ENCODE measurements at regions not wholly inside any gene's neighbourhood (a gene's known extent, or its start where the extent isn't known, plus 50 kb on each side); places are given as distances from the start of the nearest gene placed in this dataset.

- 65 to 70% methylated on average over 4 of the region's 4 CpGs for WGBS, 2 donors
- H3K36me3 ChIP-seq: no peaks in the 10 kb centered on the region
- H3K27me3 ChIP-seq: no peaks in the 10 kb centered on the region
- no peak overlapping the region for H3K27ac ChIP-seq
- ATAC-seq: peak in 1 of 8 donors; percentile 47
- H3K9me3 ChIP-seq: peaks cover 0 to 7% (median 0%) of the 10 kb centered on the region in 11 donors
- DNase-seq: no peak
- H3K4me3 ChIP-seq: no peak overlapping the region
- H3K4me1 ChIP-seq: peaks cover 0 to 14% (median 0%) of the 10 kb centered on the region in 9 donors
- intact Hi-C loops (cut with DNase I): no loop called here
- no peak for TF ChIP-seq CTCF (IDR thresholded peaks at IDR 0.05)
Observed at GRCh38 chr10:78560341-78560688, 508.5 kb upstream of the ZMIZ1 start.

- H3K27me3 ChIP-seq: no peaks in the 10 kb centered on the region
- H3K4me1 ChIP-seq: peaks cover 0 to 23% (median 0%) of the 10 kb centered on the region in 9 donors
- H3K9me3 ChIP-seq: no peaks in the 10 kb centered on the region
- H3K36me3 ChIP-seq: no peaks in the 10 kb centered on the region
- intact Hi-C loops (cut with DNase I): no loop called here
- 59 to 62% methylated on average over 2 of the region's 2 CpGs for WGBS, 2 donors
- peak overlapping the region in 5 of 10 donors; percentile 5 to 58 (median 22) for H3K27ac ChIP-seq
- TF ChIP-seq CTCF (IDR thresholded peaks at IDR 0.05): no peak
- no peak overlapping the region for H3K4me3 ChIP-seq
- ATAC-seq (peak in 2 of 8 donors; percentile 33 to 34), DNase-seq (no peak)
Observed at GRCh38 chr10:78563314-78563713, 505.5 kb upstream of the ZMIZ1 start.

GRCh38 chr10:78565841-78566240, 502.9 kb upstream of the ZMIZ1 start:
- Histone ChIP-seq H3K4me3 (no peak overlapping the region), H3K27ac (peak overlapping the region in 1 of 10 donors; percentile 17), H3K9me3 (no peaks in the 10 kb centered on the region), H3K4me1 (peaks cover 0 to 15% (median 0%) of the 10 kb centered on the region in 9 donors), H3K27me3 (no peaks in the 10 kb centered on the region), H3K36me3 (no peaks in the 10 kb centered on the region)
- no peak for TF ChIP-seq CTCF (IDR thresholded peaks at IDR 0.05)
- WGBS, 2 donors: 96 to 99% methylated on average over 4 of the region's 4 CpGs
- DNase-seq: no peak
- intact Hi-C loops (cut with DNase I): no loop called here
- no peak for ATAC-seq

- WGBS, 2 donors: 69 to 76% methylated on average over 8 of the region's 8 CpGs
- Histone ChIP-seq H3K4me1 (peaks cover 0 to 15% (median 0%) of the 10 kb centered on the region in 9 donors), H3K27ac (peak overlapping the region in 1 of 10 donors; percentile 17), H3K4me3 (no peak overlapping the region), H3K27me3 (no peaks in the 10 kb centered on the region), H3K36me3 (no peaks in the 10 kb centered on the region), H3K9me3 (no peaks in the 10 kb centered on the region)
- TF ChIP-seq CTCF (IDR thresholded peaks at IDR 0.05): no peak
- ATAC-seq (peak in 1 of 8 donors; percentile 27), DNase-seq (no peak)
- intact Hi-C loops (cut with DNase I): no loop called here
Observed at GRCh38 chr10:78566284-78567111, 502.3 kb upstream of the ZMIZ1 start.
